ENCODE measurements at regions not wholly inside any gene's neighbourhood (a gene's known extent, or its start where the extent isn't known, plus 50 kb on each side); places are given as distances from the start of the nearest gene placed in this dataset.

DNA sequence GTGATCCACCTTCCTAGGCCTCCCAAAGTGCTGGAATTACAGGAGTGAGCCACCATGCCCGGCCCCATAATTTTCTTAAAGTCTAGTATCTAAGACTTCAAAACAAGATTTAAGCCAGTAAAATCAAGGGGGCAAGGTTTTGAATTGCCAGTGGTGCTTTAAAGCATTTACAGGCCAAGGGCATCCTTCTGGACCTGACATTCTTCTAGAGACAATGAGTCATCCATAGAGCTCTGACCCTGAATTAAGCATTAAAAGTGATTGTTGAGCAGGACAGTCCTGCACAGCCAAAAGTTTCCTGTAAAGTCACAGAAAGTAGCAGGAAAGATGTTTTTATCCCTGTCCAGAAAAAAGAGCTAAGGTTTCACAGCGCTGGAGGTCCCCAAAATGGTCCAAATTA, 50.9 kb upstream of the ATP12A start:
- TF ChIP-seq, protein P1, sequence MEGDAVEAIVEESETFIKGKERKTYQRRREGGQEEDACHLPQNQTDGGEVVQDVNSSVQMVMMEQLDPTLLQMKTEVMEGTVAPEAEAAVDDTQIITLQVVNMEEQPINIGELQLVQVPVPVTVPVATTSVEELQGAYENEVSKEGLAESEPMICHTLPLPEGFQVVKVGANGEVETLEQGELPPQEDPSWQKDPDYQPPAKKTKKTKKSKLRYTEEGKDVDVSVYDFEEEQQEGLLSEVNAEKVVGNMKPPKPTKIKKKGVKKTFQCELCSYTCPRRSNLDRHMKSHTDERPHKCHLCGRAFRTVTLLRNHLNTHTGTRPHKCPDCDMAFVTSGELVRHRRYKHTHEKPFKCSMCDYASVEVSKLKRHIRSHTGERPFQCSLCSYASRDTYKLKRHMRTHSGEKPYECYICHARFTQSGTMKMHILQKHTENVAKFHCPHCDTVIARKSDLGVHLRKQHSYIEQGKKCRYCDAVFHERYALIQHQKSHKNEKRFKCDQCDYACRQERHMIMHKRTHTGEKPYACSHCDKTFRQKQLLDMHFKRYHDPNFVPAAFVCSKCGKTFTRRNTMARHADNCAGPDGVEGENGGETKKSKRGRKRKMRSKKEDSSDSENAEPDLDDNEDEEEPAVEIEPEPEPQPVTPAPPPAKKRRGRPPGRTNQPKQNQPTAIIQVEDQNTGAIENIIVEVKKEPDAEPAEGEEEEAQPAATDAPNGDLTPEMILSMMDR (IDR thresholded peaks at IDR 0.05; ENCODE audit: poor library complexity, severe bottlenecking): no peak
- no peak for TF ChIP-seq EZH2 (IDR thresholded peaks at IDR 0.05; ENCODE audit: borderline replicate concordance, insufficient read depth, low read length, poor library complexity, severe bottlenecking)
- no peak for TF ChIP-seq EP300 (conservative IDR thresholded peaks at IDR 0.05; ENCODE audit: poor library complexity, severe bottlenecking)
- TF ChIP-seq, protein P2, sequence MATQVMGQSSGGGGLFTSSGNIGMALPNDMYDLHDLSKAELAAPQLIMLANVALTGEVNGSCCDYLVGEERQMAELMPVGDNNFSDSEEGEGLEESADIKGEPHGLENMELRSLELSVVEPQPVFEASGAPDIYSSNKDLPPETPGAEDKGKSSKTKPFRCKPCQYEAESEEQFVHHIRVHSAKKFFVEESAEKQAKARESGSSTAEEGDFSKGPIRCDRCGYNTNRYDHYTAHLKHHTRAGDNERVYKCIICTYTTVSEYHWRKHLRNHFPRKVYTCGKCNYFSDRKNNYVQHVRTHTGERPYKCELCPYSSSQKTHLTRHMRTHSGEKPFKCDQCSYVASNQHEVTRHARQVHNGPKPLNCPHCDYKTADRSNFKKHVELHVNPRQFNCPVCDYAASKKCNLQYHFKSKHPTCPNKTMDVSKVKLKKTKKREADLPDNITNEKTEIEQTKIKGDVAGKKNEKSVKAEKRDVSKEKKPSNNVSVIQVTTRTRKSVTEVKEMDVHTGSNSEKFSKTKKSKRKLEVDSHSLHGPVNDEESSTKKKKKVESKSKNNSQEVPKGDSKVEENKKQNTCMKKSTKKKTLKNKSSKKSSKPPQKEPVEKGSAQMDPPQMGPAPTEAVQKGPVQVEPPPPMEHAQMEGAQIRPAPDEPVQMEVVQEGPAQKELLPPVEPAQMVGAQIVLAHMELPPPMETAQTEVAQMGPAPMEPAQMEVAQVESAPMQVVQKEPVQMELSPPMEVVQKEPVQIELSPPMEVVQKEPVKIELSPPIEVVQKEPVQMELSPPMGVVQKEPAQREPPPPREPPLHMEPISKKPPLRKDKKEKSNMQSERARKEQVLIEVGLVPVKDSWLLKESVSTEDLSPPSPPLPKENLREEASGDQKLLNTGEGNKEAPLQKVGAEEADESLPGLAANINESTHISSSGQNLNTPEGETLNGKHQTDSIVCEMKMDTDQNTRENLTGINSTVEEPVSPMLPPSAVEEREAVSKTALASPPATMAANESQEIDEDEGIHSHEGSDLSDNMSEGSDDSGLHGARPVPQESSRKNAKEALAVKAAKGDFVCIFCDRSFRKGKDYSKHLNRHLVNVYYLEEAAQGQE (IDR thresholded peaks at IDR 0.05; ENCODE audit: borderline replicate concordance): no peak
